Ovary (tissue), 7 donors: ENCODE measurements at regions not wholly inside any gene's neighbourhood (a gene's known extent, or its start where the extent isn't known, plus 50 kb on each side); places are given as distances from the start of the nearest gene placed in this dataset.

Source experiments
- DNase-seq, 5 donors: peaks; one replicate each; pipeline ENCODE4 v3.0.0-alpha.2; 2019 to 2020
- H3K27ac ChIP-seq, 2 donors: fragments of 200-600 bp; one replicate each; pipeline versions ENCODE4 v1.5.1 to v1.8.0; 2019 to 2022
- H3K27me3 ChIP-seq: fragments of 200-600 bp; one replicate; pipeline ENCODE4 v1.8.0; 2022
- H3K36me3 ChIP-seq: fragments of 200-600 bp; sonication (generic); one replicate; pipeline ENCODE4 v1.5.1; 2019
- H3K4me1 ChIP-seq: one replicate; pipeline ENCODE4 v1.8.1; 2013; ENCODE audit warnings: mild to moderate bottlenecking, moderate library complexity; ENCODE audit not compliant: insufficient read depth
- H3K4me3 ChIP-seq: fragments of 200-600 bp; sonication (generic); one replicate; pipeline ENCODE4 v1.5.1; 2017
- H3K9me3 ChIP-seq, 2 donors: fragments of 200-600 bp in 1 of 2; sonication (generic) in 1 of 2; one replicate each; pipeline versions ENCODE4 v1.5.1 to v1.8.1; 2013 to 2019; ENCODE audit warnings: mild to moderate bottlenecking in 1 of 2, moderate library complexity in 1 of 2
- EP300 ChIP-seq: sonication (generic); formaldehyde crosslinking; IDR thresholded peaks from one replicate; pipeline ENCODE4 v1.6.1; 2017; ENCODE audit warnings: antibody characterized with exemption
- POLR2A ChIP-seq: fragments of 450-650 bp; IDR thresholded peaks from one replicate; pipeline ENCODE4 v1.6.1; 2017; ENCODE audit warnings: antibody characterized with exemption, mild to moderate bottlenecking, moderate library complexity
- WGBS, 3 donors: extraction: QIAGEN DNeasy Blood & Tissue Kit in 1 of 3; methylation state at CpG; one replicate each; pipeline versions ENCODE4 v1.1.5 to v1.1.7; 2013 to 2017; 5-methylcytosine and 5-hydroxymethylcytosine counted together
- intact Hi-C, 4 donors: fragments of 100-400 bp; cut with DNase I; formaldehyde crosslinking; loops; one replicate each; pipeline versions ENCODE4 v1.11.0 to v1.15.1; 2022 to 2023
- TF ChIP-seq, protein P1 (sequence below), 3 donors: fragments of 450-650 bp in 2 of 3; fragments of 200-600 bp in 1 of 3; IDR thresholded peaks; one replicate each; pipeline versions ENCODE4 v1.5.1 to v1.8.0; 2016 to 2022; ENCODE audit warnings: antibody characterized with exemption in 3 of 3, mild to moderate bottlenecking in 1 of 3
- donor health status: DM: no; HTN: no; CAD: no; lungs with moderate emphysema.
- donor health status: DM: no; HTN: no; CAD: no.
- donor health status: Bipolar disorder and iron deficiency.
- donor health status: DM: no; HTN: no; CAD: no.
- donor health status: DM: yes; HTN: yes; CAD: no.

DNA sequence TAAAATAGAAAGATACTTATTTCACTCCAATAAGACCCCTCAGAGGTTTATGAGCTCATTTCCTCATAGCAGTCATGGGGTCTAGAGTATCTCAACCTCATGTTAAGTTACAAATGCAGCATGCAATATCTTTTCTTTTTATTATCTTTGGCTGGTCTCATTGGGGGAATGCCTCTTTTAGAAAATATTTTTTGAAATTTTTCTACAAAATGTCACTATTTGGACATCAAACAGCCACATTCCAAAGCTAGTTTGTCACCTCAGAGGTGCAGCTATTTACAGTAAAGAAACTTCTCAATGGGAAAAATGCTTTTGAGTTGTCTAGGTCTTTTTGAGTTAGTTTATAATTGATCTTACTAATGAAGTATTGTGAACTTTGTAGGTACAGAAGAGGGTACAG, 370.7 kb upstream of the LRATD1 start:
- no peak overlapping the region for H3K27ac ChIP-seq
- H3K4me3 ChIP-seq = no peak overlapping the region
- H3K36me3 ChIP-seq = no peaks in the 10 kb centered on the region
- intact Hi-C loops = no loop called here
- H3K9me3 ChIP-seq = no peaks in the 10 kb centered on the region
- no peaks in the 10 kb centered on the region for H3K4me1 ChIP-seq
- H3K27me3 ChIP-seq = no peaks in the 10 kb centered on the region
- DNase-seq = no peak
- TF ChIP-seq POLR2A = no peak
- TF ChIP-seq, protein P1, sequence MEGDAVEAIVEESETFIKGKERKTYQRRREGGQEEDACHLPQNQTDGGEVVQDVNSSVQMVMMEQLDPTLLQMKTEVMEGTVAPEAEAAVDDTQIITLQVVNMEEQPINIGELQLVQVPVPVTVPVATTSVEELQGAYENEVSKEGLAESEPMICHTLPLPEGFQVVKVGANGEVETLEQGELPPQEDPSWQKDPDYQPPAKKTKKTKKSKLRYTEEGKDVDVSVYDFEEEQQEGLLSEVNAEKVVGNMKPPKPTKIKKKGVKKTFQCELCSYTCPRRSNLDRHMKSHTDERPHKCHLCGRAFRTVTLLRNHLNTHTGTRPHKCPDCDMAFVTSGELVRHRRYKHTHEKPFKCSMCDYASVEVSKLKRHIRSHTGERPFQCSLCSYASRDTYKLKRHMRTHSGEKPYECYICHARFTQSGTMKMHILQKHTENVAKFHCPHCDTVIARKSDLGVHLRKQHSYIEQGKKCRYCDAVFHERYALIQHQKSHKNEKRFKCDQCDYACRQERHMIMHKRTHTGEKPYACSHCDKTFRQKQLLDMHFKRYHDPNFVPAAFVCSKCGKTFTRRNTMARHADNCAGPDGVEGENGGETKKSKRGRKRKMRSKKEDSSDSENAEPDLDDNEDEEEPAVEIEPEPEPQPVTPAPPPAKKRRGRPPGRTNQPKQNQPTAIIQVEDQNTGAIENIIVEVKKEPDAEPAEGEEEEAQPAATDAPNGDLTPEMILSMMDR (IDR thresholded peaks at IDR 0.05) = no peak
- no peak for TF ChIP-seq EP300

DNA sequence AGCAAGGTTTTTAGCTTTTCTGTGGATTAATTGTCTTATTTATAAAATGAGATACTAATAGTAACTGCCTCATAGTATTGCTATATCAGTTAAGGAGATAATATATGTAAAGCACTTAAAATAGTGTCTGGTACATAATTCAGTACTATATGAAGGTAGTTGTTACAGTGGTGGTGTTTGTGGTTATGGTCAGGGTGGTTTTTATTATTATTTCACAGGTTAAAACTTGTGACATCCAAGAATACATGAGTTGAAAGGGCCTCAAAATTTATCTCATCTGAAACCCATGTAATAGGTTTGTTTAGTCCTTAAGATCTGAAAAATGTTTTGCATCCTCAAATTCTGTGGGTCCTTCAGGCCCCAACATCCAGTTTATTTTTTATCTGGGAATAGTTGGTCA, 369.5 kb upstream of the LRATD1 start:
- intact Hi-C loops = no loop called here
- no peak for DNase-seq
- Histone ChIP-seq H3K36me3 (no peaks in the 10 kb centered on the region), H3K9me3 (no peaks in the 10 kb centered on the region), H3K27me3 (no peaks in the 10 kb centered on the region), H3K4me3 (no peak overlapping the region), H3K4me1 (no peaks in the 10 kb centered on the region), H3K27ac (no peak overlapping the region)
- TF ChIP-seq POLR2A = no peak
- TF ChIP-seq, protein P1 (IDR thresholded peaks at IDR 0.05) = no peak

DNA sequence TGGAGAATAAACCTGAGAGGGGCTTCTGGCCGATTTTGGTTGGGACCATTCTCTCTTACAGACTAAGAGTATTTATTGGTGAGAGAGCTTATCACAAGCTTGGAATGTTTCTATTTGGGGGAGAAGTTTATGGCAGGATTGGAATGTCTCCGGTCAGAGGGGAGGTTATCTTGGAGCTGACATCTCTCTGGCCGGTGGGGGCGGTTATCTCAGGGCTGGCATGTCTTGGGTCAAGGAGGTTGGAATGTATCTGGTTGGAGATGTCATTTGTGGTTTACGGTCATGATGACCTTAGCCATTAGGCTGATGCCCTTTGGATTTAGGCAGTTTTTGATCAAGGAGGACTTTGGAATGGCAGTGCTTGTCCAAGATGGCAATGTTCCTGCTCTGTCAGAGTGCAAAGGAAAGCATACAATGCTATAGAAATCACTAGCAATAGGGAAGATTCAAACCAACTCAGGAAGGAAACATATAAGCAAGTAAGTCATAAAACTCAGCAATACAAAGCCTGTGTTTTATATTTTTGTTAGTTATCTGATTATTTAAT, 362.4 kb upstream of the LRATD1 start:
- intact Hi-C loops = no loop called here
- no peak overlapping the region for H3K27ac ChIP-seq
- TF ChIP-seq POLR2A (no peak), EP300 (no peak)
- TF ChIP-seq, protein P1 (IDR thresholded peaks at IDR 0.05) = no peak
- no peaks in the 10 kb centered on the region for H3K4me1 ChIP-seq
- no peak for DNase-seq
- no peaks in the 10 kb centered on the region for H3K27me3 ChIP-seq
- 64 to 65% (median 65%) methylated on average over 5 of the region's 5 CpGs for WGBS, 3 donors
- H3K9me3 ChIP-seq = no peaks in the 10 kb centered on the region
- no peaks in the 10 kb centered on the region for H3K36me3 ChIP-seq
- H3K4me3 ChIP-seq = no peak overlapping the region

DNA sequence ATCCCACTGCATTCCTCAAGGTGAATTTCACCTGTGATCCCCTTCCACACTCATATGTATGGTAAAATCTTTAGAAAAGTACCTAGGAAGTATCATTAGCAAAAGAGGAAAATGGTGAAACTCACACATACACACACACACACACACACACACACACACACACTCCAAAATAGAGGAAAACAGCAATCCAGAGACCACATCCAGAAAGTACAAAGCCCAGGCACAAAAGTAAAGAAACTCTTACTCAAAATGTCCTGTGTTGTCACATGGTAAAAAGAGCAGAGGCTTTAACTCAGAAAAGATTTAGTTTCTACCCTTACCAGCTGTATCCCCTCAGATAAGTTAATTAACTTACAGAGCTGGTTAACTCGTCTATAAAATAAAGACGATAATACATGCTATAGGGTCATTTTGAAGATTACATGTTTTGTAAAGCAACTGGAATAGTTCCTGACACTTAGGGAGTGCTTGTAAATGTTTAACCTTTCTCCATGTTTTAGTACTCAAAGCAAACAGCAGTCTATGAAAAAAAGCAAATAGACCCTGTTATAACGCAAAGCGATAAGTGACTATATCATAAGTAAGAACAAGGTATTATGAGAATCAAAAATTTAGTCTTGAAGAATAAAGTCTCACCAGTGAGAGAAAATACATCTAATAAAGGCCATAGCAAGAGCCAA, 360.0 kb upstream of the LRATD1 start:
- no peaks in the 10 kb centered on the region for H3K9me3 ChIP-seq
- no peaks in the 10 kb centered on the region for H3K4me1 ChIP-seq
- no peak overlapping the region for H3K4me3 ChIP-seq
- WGBS, 3 donors = 52 to 58% (median 54%) methylated on average over 4 of the region's 4 CpGs
- no peak overlapping the region for H3K27ac ChIP-seq
- intact Hi-C loops = no loop called here
- no peaks in the 10 kb centered on the region for H3K36me3 ChIP-seq
- no peaks in the 10 kb centered on the region for H3K27me3 ChIP-seq
- no peak for DNase-seq
- TF ChIP-seq, protein P1 (IDR thresholded peaks at IDR 0.05) = no peak
- TF ChIP-seq EP300 (no peak), POLR2A (no peak)
